ENCODE measurements at regions not wholly inside any gene's neighbourhood (a gene's known extent, or its start where the extent isn't known, plus 50 kb on each side); places are given as distances from the start of the nearest gene placed in this dataset.
A peak's percentile ranks its signal among the peaks of the same experiment; 100 is the strongest.
"Not testable (repeated sequence)": the region's sequence is repeated elsewhere in the genome, so short reads cannot be mapped to it uniquely, and the experiment has no call there.

DNA sequence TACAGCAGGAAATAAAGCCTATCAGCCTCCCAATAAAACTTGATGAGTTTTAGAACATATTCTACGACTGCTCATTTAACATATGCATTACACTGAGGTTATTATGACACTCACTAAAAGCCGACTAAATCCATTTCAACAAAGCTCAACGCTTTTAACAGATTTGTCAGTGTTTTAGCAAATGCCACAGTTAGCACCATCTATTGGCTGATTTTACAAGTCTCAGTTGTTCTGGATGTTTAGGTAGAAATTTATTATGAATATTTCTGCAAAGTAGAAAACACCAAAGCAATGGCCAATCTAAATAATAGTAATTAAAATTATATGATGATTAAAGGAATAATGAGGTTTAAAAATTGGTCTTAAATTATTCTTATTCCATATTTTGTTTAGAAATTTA lies 993.2 kb upstream of the PCDH7 start:
- no peaks in the 10 kb centered on the region for H3K36me3 ChIP-seq (ENCODE audit: control insufficient read depth, insufficient read depth, low read length)
- peak in 1 of 6 donors; percentile 38 for DNase-seq (ENCODE audit: low read depth in 4 of 6, low spot score in 6 of 6)
- H3K4me1 ChIP-seq (ENCODE audit: control insufficient read depth, insufficient read depth, low read length), result no peaks in the 10 kb centered on the region
- H3K9me3 ChIP-seq (ENCODE audit: control insufficient read depth, insufficient read depth, low read length), result no peaks in the 10 kb centered on the region
- no peak overlapping the region for H3K4me3 ChIP-seq (ENCODE audit: low read depth, low read length)
- H3K27ac ChIP-seq (ENCODE audit: low read depth, low read length), result no peak overlapping the region
- WGBS (ENCODE audit: insufficient coverage), result no CpG with 5 or more reads among the region's 3 CpGs
- H3K27me3 ChIP-seq (ENCODE audit: control insufficient read depth, insufficient read depth, low read length), result no peaks in the 10 kb centered on the region

DNA sequence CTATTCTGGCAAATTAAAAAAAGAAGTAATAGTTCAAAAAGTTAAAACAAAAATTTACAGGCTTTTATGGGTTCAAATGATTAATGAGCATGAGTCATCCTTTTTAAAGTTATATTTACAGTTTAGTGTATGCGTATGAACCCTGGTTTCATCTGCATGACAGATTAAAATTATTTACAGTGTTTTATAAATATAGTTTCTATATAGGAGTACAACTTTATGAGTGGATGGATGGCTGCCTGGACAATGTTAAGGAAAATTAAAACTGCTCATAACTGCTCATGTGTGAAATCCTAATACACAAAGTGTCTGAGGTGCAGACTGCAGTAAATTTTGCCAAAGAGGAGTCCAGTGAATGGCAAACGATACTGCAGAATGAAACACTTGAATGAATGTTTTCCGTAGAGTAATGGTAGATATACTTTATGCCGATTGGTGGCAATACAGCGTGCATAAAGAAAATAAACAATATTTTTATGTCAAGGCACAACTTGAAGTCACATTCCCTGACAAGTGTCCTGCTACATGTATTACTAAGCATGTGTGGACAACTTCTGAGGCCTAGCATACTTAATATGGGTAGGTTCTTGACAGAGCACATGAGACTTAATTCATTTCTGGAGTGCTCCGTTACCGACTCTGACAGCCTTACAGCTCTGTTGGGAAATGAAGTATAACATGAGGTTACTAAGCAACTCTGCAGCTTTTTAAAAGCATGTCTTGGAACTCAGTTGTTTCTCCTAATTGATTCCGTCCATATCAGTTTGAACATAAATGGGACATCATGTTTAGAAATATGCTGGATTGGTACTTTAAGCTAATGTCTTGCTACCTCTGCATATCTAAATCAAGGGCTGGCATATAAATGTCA lies 985.6 kb upstream of the PCDH7 start:
- Histone ChIP-seq H3K27me3 (ENCODE audit: control insufficient read depth, insufficient read depth, low read length) (no peaks in the 10 kb centered on the region), H3K27ac (ENCODE audit: low read depth, low read length) (no peak overlapping the region), H3K9me3 (ENCODE audit: control insufficient read depth, insufficient read depth, low read length) (peaks cover 1% of the 10 kb centered on the region), H3K4me1 (ENCODE audit: control insufficient read depth, insufficient read depth, low read length) (no peaks in the 10 kb centered on the region), H3K36me3 (ENCODE audit: control insufficient read depth, insufficient read depth, low read length) (no peaks in the 10 kb centered on the region), H3K4me3 (ENCODE audit: low read depth, low read length) (no peak overlapping the region)
- 57% methylated on average over 1 of the region's 8 CpGs for WGBS (ENCODE audit: insufficient coverage)
- peak in 2 of 6 donors; percentile 1 to 65 for DNase-seq (ENCODE audit: low read depth in 4 of 6, low spot score in 6 of 6)

DNA sequence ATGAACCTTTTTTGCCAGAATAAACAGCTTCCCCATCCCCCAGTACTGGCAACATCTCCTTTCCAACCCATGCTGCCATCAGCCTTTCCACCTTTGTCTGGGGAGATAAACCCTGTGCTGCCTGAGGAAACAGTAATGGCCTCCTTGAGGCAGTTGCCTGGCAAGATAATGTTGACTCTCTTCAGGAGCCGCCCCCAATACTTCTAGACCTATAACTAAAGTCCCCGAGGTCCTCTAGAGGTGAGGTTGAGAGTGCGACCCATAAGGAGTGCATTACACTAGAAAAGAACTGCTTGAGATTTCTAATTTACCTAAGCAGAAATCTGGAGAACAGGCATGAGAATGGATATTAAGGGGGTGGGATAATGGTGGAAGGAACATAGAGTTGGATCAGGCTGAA lies 963.2 kb upstream of the PCDH7 start:
- Histone ChIP-seq H3K27ac (ENCODE audit: low read depth, low read length) (no peak overlapping the region), H3K9me3 (ENCODE audit: control insufficient read depth, insufficient read depth, low read length) (no peaks in the 10 kb centered on the region), H3K4me3 (ENCODE audit: low read depth, low read length) (no peak overlapping the region), H3K27me3 (ENCODE audit: control insufficient read depth, insufficient read depth, low read length) (no peaks in the 10 kb centered on the region), H3K36me3 (ENCODE audit: control insufficient read depth, insufficient read depth, low read length) (no peaks in the 10 kb centered on the region), H3K4me1 (ENCODE audit: control insufficient read depth, insufficient read depth, low read length) (no peaks in the 10 kb centered on the region)
- DNase-seq (ENCODE audit: low read depth in 4 of 6, low spot score in 6 of 6), result no peak
- 50% methylated on average over 1 of the region's 3 CpGs for WGBS (ENCODE audit: insufficient coverage)

DNA sequence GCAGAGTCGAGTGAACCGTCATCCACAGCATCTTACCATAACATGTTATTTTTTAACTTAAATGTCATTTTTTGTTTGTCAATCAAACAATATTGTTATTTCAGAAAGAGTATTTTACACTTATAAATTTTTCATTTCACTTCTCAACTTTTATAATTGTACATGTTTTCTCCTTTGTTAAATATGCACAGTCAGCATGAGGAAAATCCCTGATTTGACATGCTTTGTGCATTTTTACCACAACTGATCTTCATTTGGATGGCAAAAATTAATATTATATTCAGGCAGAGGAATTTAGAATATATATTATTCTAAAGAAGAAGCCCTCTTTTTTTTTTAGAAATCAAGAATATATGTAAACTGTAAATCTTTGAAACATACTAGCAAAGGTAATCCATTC lies 958.0 kb upstream of the PCDH7 start:
- Histone ChIP-seq H3K27ac (ENCODE audit: low read depth, low read length) (no peak overlapping the region), H3K36me3 (ENCODE audit: control insufficient read depth, insufficient read depth, low read length) (no peaks in the 10 kb centered on the region)

DNA sequence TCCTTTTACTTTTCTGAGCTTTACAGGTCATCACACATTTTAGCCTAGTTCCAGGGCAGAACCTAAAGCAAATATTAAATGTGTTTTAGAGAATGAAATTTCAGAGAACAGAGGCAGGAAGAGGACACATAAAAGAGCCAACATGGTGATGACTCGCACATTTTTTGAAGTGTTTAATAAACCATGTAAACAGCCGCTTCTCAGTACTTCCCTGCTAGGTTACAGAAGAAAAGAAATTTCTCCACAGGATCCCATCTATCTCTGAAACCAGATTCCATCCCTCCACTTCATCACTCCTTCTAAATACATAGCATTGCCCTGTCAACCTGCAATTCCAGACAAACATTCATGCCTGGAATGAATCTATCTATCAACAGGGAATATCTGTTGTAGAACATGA lies 949.5 kb upstream of the PCDH7 start:
- H3K4me1 ChIP-seq (ENCODE audit: control insufficient read depth, insufficient read depth, low read length), result no peaks in the 10 kb centered on the region
- WGBS (ENCODE audit: insufficient coverage), result 86% methylated on average over 1 of the region's 2 CpGs
- H3K4me3 ChIP-seq (ENCODE audit: low read depth, low read length), result no peak overlapping the region

More for the DNA sequence above, 958.0 kb upstream of the PCDH7 start:
- no peaks in the 10 kb centered on the region for H3K27me3 ChIP-seq (ENCODE audit: control insufficient read depth, insufficient read depth, low read length)
- no peaks in the 10 kb centered on the region for H3K4me1 ChIP-seq (ENCODE audit: control insufficient read depth, insufficient read depth, low read length)
- no CpG with 5 or more reads among the region's 2 CpGs for WGBS (ENCODE audit: insufficient coverage)
- DNase-seq (ENCODE audit: low read depth in 4 of 6, low spot score in 6 of 6), result no peak
- no peaks in the 10 kb centered on the region for H3K9me3 ChIP-seq (ENCODE audit: control insufficient read depth, insufficient read depth, low read length)
- H3K4me3 ChIP-seq (ENCODE audit: low read depth, low read length), result no peak overlapping the region

DNA sequence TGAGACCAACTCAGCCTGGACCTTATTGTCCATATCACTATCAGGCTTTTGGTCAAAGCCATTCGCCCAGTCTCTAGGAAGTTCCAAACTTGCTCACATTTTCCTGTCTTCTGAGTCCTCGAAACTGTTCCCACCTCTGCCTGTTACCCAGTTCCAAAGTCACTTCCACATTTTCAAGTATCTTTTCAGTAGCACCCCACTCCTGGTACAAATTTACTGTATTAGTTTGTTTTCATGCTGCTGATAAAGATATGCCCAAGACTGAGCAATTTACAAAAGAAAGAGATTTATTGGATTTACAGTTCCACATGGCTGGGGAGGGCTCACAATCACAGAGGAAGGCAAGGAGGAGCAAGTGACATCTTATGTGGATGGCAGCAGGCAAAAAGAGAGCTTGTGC lies 932.0 kb upstream of the PCDH7 start:
- 63% methylated on average over 1 of the region's 2 CpGs for WGBS (ENCODE audit: insufficient coverage)

More for the DNA sequence above, 949.5 kb upstream of the PCDH7 start:
- H3K36me3 ChIP-seq (ENCODE audit: control insufficient read depth, insufficient read depth, low read length), result no peaks in the 10 kb centered on the region
- H3K27me3 ChIP-seq (ENCODE audit: control insufficient read depth, insufficient read depth, low read length), result no peaks in the 10 kb centered on the region
- H3K27ac ChIP-seq (ENCODE audit: low read depth, low read length), result no peak overlapping the region
- no peak for DNase-seq (ENCODE audit: low read depth in 4 of 6, low spot score in 6 of 6)
- H3K9me3 ChIP-seq (ENCODE audit: control insufficient read depth, insufficient read depth, low read length), result no peaks in the 10 kb centered on the region

DNA sequence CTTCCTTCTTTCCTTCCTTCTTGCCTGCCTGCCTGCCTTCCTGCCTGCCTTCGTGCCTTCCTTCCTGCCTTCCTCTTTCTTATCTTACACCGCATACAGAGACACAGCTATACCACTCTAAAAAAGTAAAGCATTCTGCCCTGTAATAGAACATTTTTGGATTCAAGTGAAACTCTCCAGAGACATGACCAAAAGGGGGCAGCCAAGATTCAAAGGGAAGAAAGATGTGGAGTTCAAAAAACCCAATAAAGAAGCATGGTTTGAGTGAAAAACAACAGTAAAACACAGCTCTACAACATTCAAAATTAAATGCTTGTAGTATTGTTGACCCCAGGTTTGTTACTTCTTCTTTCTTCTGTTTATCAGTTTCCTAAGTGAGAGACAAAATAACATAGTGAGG lies 914.9 kb upstream of the PCDH7 start:
- H3K4me3 ChIP-seq (ENCODE audit: low read depth, low read length), result no peak overlapping the region
- no peaks in the 10 kb centered on the region for H3K9me3 ChIP-seq (ENCODE audit: control insufficient read depth, insufficient read depth, low read length)
- H3K27ac ChIP-seq (ENCODE audit: low read depth, low read length), result no peak overlapping the region
- WGBS (ENCODE audit: insufficient coverage), result 30% methylated on average over 1 of the region's 2 CpGs
- DNase-seq (ENCODE audit: low read depth in 4 of 6, low spot score in 6 of 6), result peak in 2 of 6 donors; percentile 13 to 14
- no peaks in the 10 kb centered on the region for H3K4me1 ChIP-seq (ENCODE audit: control insufficient read depth, insufficient read depth, low read length)
- H3K27me3 ChIP-seq (ENCODE audit: control insufficient read depth, insufficient read depth, low read length), result no peaks in the 10 kb centered on the region
- no peaks in the 10 kb centered on the region for H3K36me3 ChIP-seq (ENCODE audit: control insufficient read depth, insufficient read depth, low read length)

More for the DNA sequence above, 932.0 kb upstream of the PCDH7 start:
- not testable (repeated sequence) for H3K4me1 ChIP-seq (ENCODE audit: control insufficient read depth, insufficient read depth, low read length); H3K27me3 ChIP-seq (ENCODE audit: control insufficient read depth, insufficient read depth, low read length); H3K9me3 ChIP-seq (ENCODE audit: control insufficient read depth, insufficient read depth, low read length); H3K27ac ChIP-seq (ENCODE audit: low read depth, low read length); H3K36me3 ChIP-seq (ENCODE audit: control insufficient read depth, insufficient read depth, low read length); H3K4me3 ChIP-seq (ENCODE audit: low read depth, low read length); DNase-seq (ENCODE audit: low read depth in 4 of 6, low spot score in 6 of 6)

DNA sequence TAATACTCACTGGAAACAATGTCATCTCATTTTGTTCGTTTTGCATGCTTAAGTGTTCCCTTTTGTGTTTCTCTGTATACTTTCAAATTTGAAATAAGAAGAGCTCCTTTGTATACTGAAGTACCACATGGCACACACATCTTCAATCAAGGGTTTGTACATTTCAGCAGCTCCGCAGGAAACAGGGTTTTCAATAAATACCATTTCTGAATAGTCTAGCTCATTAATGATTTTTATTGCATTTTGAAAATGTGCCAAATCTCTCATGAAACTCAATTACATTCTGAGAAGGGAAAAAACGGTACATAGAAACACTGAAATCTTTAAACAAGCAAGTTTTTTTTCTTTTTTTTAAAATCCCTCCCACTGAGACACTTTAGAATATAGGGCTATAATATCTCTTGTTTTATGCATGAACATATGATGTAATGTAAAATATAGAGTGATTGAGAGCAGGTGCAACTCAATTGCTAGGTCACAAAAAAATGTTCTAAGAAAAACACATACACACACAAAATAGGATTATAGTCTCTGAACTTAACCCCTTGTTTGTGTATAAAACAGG lies 914.2 kb upstream of the PCDH7 start:
- H3K4me3 ChIP-seq (ENCODE audit: low read depth, low read length), result no peak overlapping the region
- no peaks in the 10 kb centered on the region for H3K4me1 ChIP-seq (ENCODE audit: control insufficient read depth, insufficient read depth, low read length)
- H3K27me3 ChIP-seq (ENCODE audit: control insufficient read depth, insufficient read depth, low read length), result no peaks in the 10 kb centered on the region
- DNase-seq (ENCODE audit: low read depth in 4 of 6, low spot score in 6 of 6), result peak in 2 of 6 donors; percentile 26 to 43
- H3K27ac ChIP-seq (ENCODE audit: low read depth, low read length), result no peak overlapping the region
- H3K9me3 ChIP-seq (ENCODE audit: control insufficient read depth, insufficient read depth, low read length), result no peaks in the 10 kb centered on the region
- no CpG with 5 or more reads among the region's 3 CpGs for WGBS (ENCODE audit: insufficient coverage)
- H3K36me3 ChIP-seq (ENCODE audit: control insufficient read depth, insufficient read depth, low read length), result no peaks in the 10 kb centered on the region

DNA sequence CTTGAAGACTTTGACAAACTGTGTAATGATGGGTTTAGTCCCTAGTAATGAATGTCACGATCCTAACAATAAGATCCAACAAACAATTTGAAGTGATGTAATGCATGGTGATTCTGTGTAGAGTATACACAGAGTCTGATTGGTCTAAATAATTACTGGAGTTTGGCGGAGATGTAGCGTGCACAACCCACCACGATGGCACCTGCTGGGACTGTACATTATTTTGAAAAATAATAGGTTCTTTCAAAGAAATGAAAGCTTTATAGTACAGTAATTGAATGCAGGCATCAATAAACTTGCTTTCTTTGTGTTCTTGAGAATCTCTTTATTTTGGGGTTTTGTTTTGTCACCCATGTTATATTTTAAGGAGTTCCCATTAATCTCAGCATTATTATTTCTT lies 902.2 kb upstream of the PCDH7 start:
- H3K27me3 ChIP-seq (ENCODE audit: control insufficient read depth, insufficient read depth, low read length), result no peaks in the 10 kb centered on the region
- H3K4me1 ChIP-seq (ENCODE audit: control insufficient read depth, insufficient read depth, low read length), result no peaks in the 10 kb centered on the region
- no CpG with 5 or more reads among the region's 4 CpGs for WGBS (ENCODE audit: insufficient coverage)
- H3K36me3 ChIP-seq (ENCODE audit: control insufficient read depth, insufficient read depth, low read length), result no peaks in the 10 kb centered on the region
- H3K27ac ChIP-seq (ENCODE audit: low read depth, low read length), result no peak overlapping the region
- no peak overlapping the region for H3K4me3 ChIP-seq (ENCODE audit: low read depth, low read length)
- DNase-seq (ENCODE audit: low read depth in 4 of 6, low spot score in 6 of 6), result no peak
- H3K9me3 ChIP-seq (ENCODE audit: control insufficient read depth, insufficient read depth, low read length), result peaks cover 1% of the 10 kb centered on the region

DNA sequence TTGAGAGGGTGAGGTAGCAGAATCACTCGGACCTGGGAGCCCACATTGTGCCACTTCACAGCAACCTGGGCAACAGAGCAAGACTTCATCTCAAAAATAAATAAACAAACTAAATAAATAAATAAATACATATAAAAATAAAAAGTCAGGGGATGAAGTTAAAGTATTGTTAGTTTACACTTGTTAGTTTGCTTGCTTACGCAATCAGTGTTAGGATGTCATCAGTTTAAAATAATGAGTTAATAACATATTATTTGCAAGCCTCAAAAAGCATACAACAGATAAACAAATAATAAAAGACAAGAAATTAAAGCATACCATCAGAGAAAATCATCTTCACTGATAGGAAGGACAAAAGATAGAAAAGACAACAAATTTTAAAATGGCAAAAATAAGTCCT lies 891.1 kb upstream of the PCDH7 start:
- no peaks in the 10 kb centered on the region for H3K36me3 ChIP-seq (ENCODE audit: control insufficient read depth, insufficient read depth, low read length)
- no peak overlapping the region for H3K4me3 ChIP-seq (ENCODE audit: low read depth, low read length)
- no peaks in the 10 kb centered on the region for H3K27me3 ChIP-seq (ENCODE audit: control insufficient read depth, insufficient read depth, low read length)
- no peaks in the 10 kb centered on the region for H3K4me1 ChIP-seq (ENCODE audit: control insufficient read depth, insufficient read depth, low read length)
- no CpG with 5 or more reads among the region's 2 CpGs for WGBS (ENCODE audit: insufficient coverage)
- no peak for DNase-seq (ENCODE audit: low read depth in 4 of 6, low spot score in 6 of 6)
- no peak overlapping the region for H3K27ac ChIP-seq (ENCODE audit: low read depth, low read length)
- no peaks in the 10 kb centered on the region for H3K9me3 ChIP-seq (ENCODE audit: control insufficient read depth, insufficient read depth, low read length)
